ENCODE measurements at regions not wholly inside any gene's neighbourhood (a gene's known extent, or its start where the extent isn't known, plus 50 kb on each side); places are given as distances from the start of the nearest gene placed in this dataset.

DNA sequence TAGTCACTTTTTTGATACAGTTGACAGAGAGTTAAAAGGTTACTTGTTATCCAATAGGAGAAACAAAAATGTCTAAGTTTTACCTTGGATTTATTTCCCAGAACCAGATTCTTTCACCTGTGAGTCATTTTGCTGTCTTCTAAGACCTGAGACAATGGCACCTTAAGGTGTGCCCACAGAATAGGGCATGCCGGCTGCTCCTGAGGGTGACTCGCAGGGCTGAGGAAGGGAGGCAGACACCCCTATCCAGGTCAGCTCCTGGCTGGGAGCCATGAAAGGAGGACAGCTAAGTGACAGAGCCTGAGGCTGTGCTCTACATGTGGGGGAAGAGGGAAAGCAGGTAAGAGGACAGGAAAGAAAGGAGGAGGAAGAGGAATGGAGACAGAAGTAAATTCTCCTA, 67.8 kb downstream of the RASSF10 start:
- TF ChIP-seq TEAD4 (IDR thresholded peaks at IDR 0.05; ENCODE audit: borderline replicate concordance, insufficient read depth) (no peak), CTCF (IDR thresholded peaks at IDR 0.05) (no peak), TAF1 (IDR thresholded peaks at IDR 0.05; ENCODE audit: borderline replicate concordance, low read depth, low read length) (no peak), GATA2 (CRISPR knock-in tag; IDR thresholded peaks at IDR 0.05) (no peak)

All from SK-N-SH (cell line).